HepG2 (cell line): ENCODE measurements at regions not wholly inside any gene's neighbourhood (a gene's known extent, or its start where the extent isn't known, plus 50 kb on each side); places are given as distances from the start of the nearest gene placed in this dataset.

Experiments used
- CENPBD1 ChIP-seq: sonication (generic); formaldehyde crosslinking; IDR thresholded peaks from 2 replicates; pipeline ENCODE4 v1.8.0; 2022; ENCODE audit warnings: missing genetic modification reagents, low read depth, mild to moderate bottlenecking, borderline replicate concordance
- CTCF ChIP-seq: sonication (generic); formaldehyde crosslinking; IDR thresholded peaks from 2 replicates; pipeline ENCODE4 v1.5.0; 2020; ENCODE audit warnings: mild to moderate bottlenecking, missing genetic modification reagents, moderate library complexity
- EZH2 ChIP-seq: conservative IDR thresholded peaks from 2 replicates; pipeline ENCODE4 v1.6.1; 2012; ENCODE audit warnings: mild to moderate bottlenecking, low read depth, low read length, moderate library complexity
- FOXM1 ChIP-seq: sonication (generic); formaldehyde crosslinking; IDR thresholded peaks from 2 replicates; pipeline ENCODE4 v1.5.0; 2020; ENCODE audit warnings: missing genetic modification reagents
- HDAC2 ChIP-seq: sonication (generic); formaldehyde crosslinking; IDR thresholded peaks from 2 replicates; pipeline ENCODE4 v1.4.0; 2020; ENCODE audit warnings: missing genetic modification reagents
- JUNB ChIP-seq: sonication (generic); formaldehyde crosslinking; IDR thresholded peaks from 2 replicates; pipeline ENCODE4 v1.8.0; 2022; ENCODE audit warnings: missing genetic modification reagents, mild to moderate bottlenecking, borderline replicate concordance
- KDM2A ChIP-seq: sonication (generic); formaldehyde crosslinking; IDR thresholded peaks from 2 replicates; pipeline ENCODE4 v1.4.0; 2020; ENCODE audit warnings: low read depth, missing genetic modification reagents, borderline replicate concordance
- SRSF9 ChIP-seq: fragments of 200-400 bp; formaldehyde crosslinking; IDR thresholded peaks from 2 replicates; pipeline ENCODE4 v1.6.1; 2018; ENCODE audit warnings: borderline replicate concordance, mild to moderate bottlenecking, low read depth, low read length; ENCODE audit not compliant: insufficient read depth, poor library complexity, severe bottlenecking
- THAP7 ChIP-seq: sonication (generic); formaldehyde crosslinking; IDR thresholded peaks from 2 replicates; pipeline ENCODE4 v1.8.1; 2023; ENCODE audit warnings: mild to moderate bottlenecking, missing genetic modification reagents
- ZNF292 ChIP-seq: sonication (generic); formaldehyde crosslinking; IDR thresholded peaks from 2 replicates; pipeline ENCODE4 v1.8.1; 2022; ENCODE audit warnings: mild to moderate bottlenecking, low read depth, missing genetic modification reagents, borderline replicate concordance

- TF ChIP-seq KDM2A (CRISPR knock-in tag) (no peak), THAP7 (no peak), FOXM1 (CRISPR knock-in tag) (no peak), EZH2 (no peak), CTCF (CRISPR knock-in tag) (no peak), ZNF292 (no peak), JUNB (CRISPR knock-in tag) (no peak), HDAC2 (CRISPR knock-in tag) (no peak), SRSF9 (no peak), CENPBD1 (no peak)
Measured at GRCh38 chr10:31751051-31751737, 177.4 kb downstream of the ARHGAP12 start.
